GM12891 (cell line): ENCODE measurements at regions not wholly inside any gene's neighbourhood (a gene's known extent, or its start where the extent isn't known, plus 50 kb on each side); places are given as distances from the start of the nearest gene placed in this dataset.

Experiments used
- DNase-seq: peaks from one replicate; pipeline ENCODE4 v3.0.0; 2011; ENCODE audit warnings: low spot score; ENCODE audit not compliant: insufficient read length
- FAIRE-seq: peaks from 2 replicates; lab custom pipeline; 2011; peaks lifted over from hg19 to GRCh38; lab: Jason Lieb, UNC
- PAX5 ChIP-seq: IDR thresholded peaks from 2 replicates; pipeline ENCODE4 v1.6.1; 2011; ENCODE audit warnings: low read length, moderate library complexity, mild to moderate bottlenecking; ENCODE audit not compliant: insufficient read depth, severe bottlenecking
- POLR2A ChIP-seq: IDR thresholded peaks from 2 replicates; pipeline ENCODE4 v1.6.1; 2011; ENCODE audit warnings: low read depth, low read length, control low read depth
- POLR2AphosphoS5 ChIP-seq: IDR thresholded peaks from 2 replicates; pipeline ENCODE4 v1.6.1; 2011; ENCODE audit warnings: low read depth, low read length, control low read depth
- POU2F2 ChIP-seq: IDR thresholded peaks from 2 replicates; pipeline ENCODE4 v1.6.1; 2011; ENCODE audit warnings: low read depth, mild to moderate bottlenecking, control low read depth, low read length, moderate library complexity
- SPI1 ChIP-seq: IDR thresholded peaks from 2 replicates; pipeline ENCODE4 v1.6.1; 2011; ENCODE audit warnings: low read depth, low read length, control low read depth
- TAF1 ChIP-seq: IDR thresholded peaks from 2 replicates; pipeline ENCODE4 v1.6.1; 2011; ENCODE audit warnings: low read depth, low read length, control low read depth

GRCh38 chr2:239682518-239682917, 281.7 kb upstream of the HDAC4 start:
- TF ChIP-seq POU2F2, result no peak
- TF ChIP-seq SPI1, result no peak
- TF ChIP-seq POLR2A, result no peak
- no peak for TF ChIP-seq TAF1
- no peak for TF ChIP-seq PAX5
- TF ChIP-seq POLR2AphosphoS5, result no peak
- FAIRE-seq, result no peak

GRCh38 chr2:239679755-239680154, 278.9 kb upstream of the HDAC4 start:
- TF ChIP-seq POLR2A (no peak), POLR2AphosphoS5 (no peak), SPI1 (no peak), PAX5 (no peak), TAF1 (no peak), POU2F2 (no peak)
- no peak for FAIRE-seq
- no peak for DNase-seq

More at GRCh38 chr2:239682518-239682917, 281.7 kb upstream of the HDAC4 start:
- DNase-seq, result no peak

GRCh38 chr2:239678666-239679296, 278.0 kb upstream of the HDAC4 start:
- DNase-seq (no peak), FAIRE-seq (no peak)
- TF ChIP-seq SPI1, result no peak

GRCh38 chr2:239678186-239678490, 277.3 kb upstream of the HDAC4 start:
- DNase-seq, result no peak
- TF ChIP-seq TAF1 (no peak), PAX5 (no peak), POLR2AphosphoS5 (no peak), POU2F2 (no peak), SPI1 (no peak), POLR2A (no peak)
- FAIRE-seq, result no peak

- no peak for FAIRE-seq
- TF ChIP-seq POLR2AphosphoS5 (no peak), SPI1 (no peak), PAX5 (no peak), TAF1 (no peak)
- DNase-seq, result no peak
These were observed 276.8 kb upstream of the HDAC4 start for GRCh38 chr2:239677453-239678185.

- TF ChIP-seq PAX5, result no peak
- TF ChIP-seq POU2F2, result no peak
- no peak for TF ChIP-seq POLR2A
- TF ChIP-seq TAF1, result no peak
- no peak for TF ChIP-seq SPI1
- no peak for FAIRE-seq
- DNase-seq, result no peak
These were observed 276.1 kb upstream of the HDAC4 start for GRCh38 chr2:239676716-239677452.

- no peak for FAIRE-seq
These were observed 275.3 kb upstream of the HDAC4 start for GRCh38 chr2:239675826-239676715.

GRCh38 chr2:239674981-239675825, 274.4 kb upstream of the HDAC4 start:
- TF ChIP-seq POLR2AphosphoS5 (no peak), TAF1 (no peak), POU2F2 (no peak), POLR2A (no peak), SPI1 (no peak), PAX5 (no peak)
- DNase-seq, result no peak
- FAIRE-seq, result no peak

More at GRCh38 chr2:239675826-239676715, 275.3 kb upstream of the HDAC4 start:
- DNase-seq, result no peak
- TF ChIP-seq POLR2A (no peak), POU2F2 (no peak), PAX5 (no peak), TAF1 (no peak)
